Frontal cortex (tissue), 3 donors: ENCODE measurements at regions not wholly inside any gene's neighbourhood (a gene's known extent, or its start where the extent isn't known, plus 50 kb on each side); places are given as distances from the start of the nearest gene placed in this dataset.

ENCODE experiments used
- DNase-seq, 2 donors: peaks; one replicate each; pipeline ENCODE4 v3.0.0; 2012; ENCODE audit warnings: low spot score in 2 of 2
- FAIRE-seq: peaks from 2 replicates; lab custom pipeline; 2012; peaks lifted over from hg19 to GRCh38; lab: Jason Lieb, UNC
- donor health status: control.
- donor health status: control.
- donor health status: control.

GRCh38 chr18:68623342-68623741, 91.6 kb downstream of the TMX3 start:
- FAIRE-seq: peak; percentile 19

GRCh38 chr18:68611311-68611710, 103.6 kb downstream of the TMX3 start:
- DNase-seq (no peak), FAIRE-seq (no peak)

More at GRCh38 chr18:68623342-68623741, 91.6 kb downstream of the TMX3 start:
- peak; percentile 11 to 45 for DNase-seq

GRCh38 chr18:68608851-68609490, 105.9 kb downstream of the TMX3 start:
- FAIRE-seq (no peak), DNase-seq (no peak)

GRCh38 chr18:68607852-68608251, 107.1 kb downstream of the TMX3 start:
- FAIRE-seq: no peak
- DNase-seq: no peak

- DNase-seq (no peak), FAIRE-seq (no peak)
Observed at GRCh38 chr18:68604256-68604655, 110.7 kb downstream of the TMX3 start.

GRCh38 chr18:68596016-68596415, 118.9 kb downstream of the TMX3 start:
- FAIRE-seq: no peak

GRCh38 chr18:68588169-68588568, 126.7 kb downstream of the TMX3 start:
- no peak for FAIRE-seq
- no peak for DNase-seq

More at GRCh38 chr18:68596016-68596415, 118.9 kb downstream of the TMX3 start:
- no peak for DNase-seq

- FAIRE-seq (no peak), DNase-seq (no peak)
Observed at GRCh38 chr18:68583685-68584084, 131.2 kb downstream of the TMX3 start.

GRCh38 chr18:68574311-68574710, 140.6 kb downstream of the TMX3 start:
- FAIRE-seq (no peak), DNase-seq (no peak)

GRCh38 chr18:68569936-68570335, 145.0 kb downstream of the TMX3 start:
- FAIRE-seq (no peak), DNase-seq (no peak)

- FAIRE-seq (no peak), DNase-seq (no peak)
Observed at GRCh38 chr18:68568364-68569155, 146.3 kb downstream of the TMX3 start.

GRCh38 chr18:68566991-68567390, 147.9 kb downstream of the TMX3 start:
- no peak for FAIRE-seq
- no peak for DNase-seq

GRCh38 chr18:68564961-68565360, 149.9 kb downstream of the TMX3 start:
- no peak for DNase-seq
- FAIRE-seq: no peak

GRCh38 chr18:68564351-68564750, 150.6 kb downstream of the TMX3 start:
- FAIRE-seq (no peak), DNase-seq (no peak)

- DNase-seq (no peak), FAIRE-seq (no peak)
Observed at GRCh38 chr18:68560128-68560527, 154.8 kb downstream of the TMX3 start.

- no peak for FAIRE-seq
Observed at GRCh38 chr18:68557183-68557582, 157.7 kb downstream of the TMX3 start.

GRCh38 chr18:68555879-68556301, 159.0 kb downstream of the TMX3 start:
- DNase-seq: no peak
- no peak for FAIRE-seq

More at GRCh38 chr18:68557183-68557582, 157.7 kb downstream of the TMX3 start:
- DNase-seq: no peak

GRCh38 chr18:68548904-68549870, 165.7 kb downstream of the TMX3 start:
- DNase-seq (no peak), FAIRE-seq (no peak)

GRCh38 chr18:68543344-68543743, 171.6 kb downstream of the TMX3 start:
- FAIRE-seq (no peak), DNase-seq (no peak)

GRCh38 chr18:68542846-68543245, 172.1 kb downstream of the TMX3 start:
- DNase-seq: no peak
- no peak for FAIRE-seq
